Erythroblast (primary cell): ENCODE measurements at regions not wholly inside any gene's neighbourhood (a gene's known extent, or its start where the extent isn't known, plus 50 kb on each side); places are given as distances from the start of the nearest gene placed in this dataset.

Experiments used
- GATA1 ChIP-seq: IDR thresholded peaks from 2 replicates; pipeline ENCODE4 v1.6.1; 2011; ENCODE audit warnings: low read depth, mild to moderate bottlenecking, control low read depth, low read length, moderate library complexity
- POLR2A ChIP-seq: IDR thresholded peaks from 2 replicates; pipeline ENCODE4 v1.6.1; 2011; ENCODE audit warnings: mild to moderate bottlenecking, low read length

DNA sequence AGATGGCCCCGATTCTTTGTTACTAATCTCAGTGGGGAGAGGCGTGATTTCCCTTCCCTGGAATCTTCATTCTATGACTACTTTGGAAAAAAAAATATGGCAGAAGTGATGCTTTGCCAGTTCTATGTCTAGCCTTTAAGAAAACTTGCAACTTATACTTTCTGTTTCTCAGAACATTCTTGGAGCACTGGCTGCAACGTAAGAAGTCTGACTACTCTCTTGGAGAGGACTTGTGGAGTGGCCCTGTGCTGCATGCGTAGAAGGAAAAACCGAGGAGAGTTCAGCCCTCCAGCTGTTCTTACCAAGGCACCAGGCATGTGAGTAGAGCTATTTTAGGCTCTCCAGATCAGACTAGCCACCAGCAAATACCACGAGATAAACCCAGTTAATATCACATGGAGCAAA is 77.6 kb upstream of the STXBP5 start:
- TF ChIP-seq POLR2A (no peak), GATA1 (no peak)
